HG02763 (cell line): ENCODE measurements at regions not wholly inside any gene's neighbourhood (a gene's known extent, or its start where the extent isn't known, plus 50 kb on each side); places are given as distances from the start of the nearest gene placed in this dataset.

Experiments
- ATAC-seq: cut with Tn5 transposase; IDR thresholded peaks from one replicate; pipeline ENCODE4 v1.9.1; 2021; ENCODE audit warnings: mild to moderate bottlenecking, moderate library complexity; ENCODE audit not compliant: unreplicated experiment

- no peak for ATAC-seq
Observed at GRCh38 chr4:167475951-167476350, 241.7 kb upstream of the SPOCK3 start.

DNA sequence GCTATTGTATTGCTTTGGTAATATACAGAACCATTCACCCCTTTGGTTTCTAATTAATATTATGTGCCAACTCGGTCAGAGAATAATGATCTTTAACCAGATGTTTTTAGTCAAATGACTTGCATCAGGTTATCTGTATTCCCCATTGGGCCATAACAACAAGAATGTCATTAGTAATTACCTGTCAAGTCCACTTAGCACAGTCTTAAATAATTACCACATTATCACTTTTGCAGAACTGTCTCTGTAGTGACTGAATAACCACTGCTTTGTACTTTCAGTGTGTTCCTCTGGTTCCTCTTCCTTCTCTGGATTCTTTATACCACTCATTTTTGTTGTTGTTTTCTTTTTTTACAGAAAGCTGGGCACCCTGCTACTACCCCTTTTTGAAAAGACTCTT lies 257.7 kb upstream of the SPOCK3 start:
- no peak for ATAC-seq

- ATAC-seq = no peak
Observed at GRCh38 chr4:167509551-167509950, 275.3 kb upstream of the SPOCK3 start.

- ATAC-seq = no peak
Observed at GRCh38 chr4:167524091-167524490, 289.8 kb upstream of the SPOCK3 start.

GRCh38 chr4:167537761-167538160 lies 303.5 kb upstream of the SPOCK3 start:
- no peak for ATAC-seq

GRCh38 chr4:167541286-167541685 lies 307.0 kb upstream of the SPOCK3 start:
- no peak for ATAC-seq

- ATAC-seq = no peak
Observed at GRCh38 chr4:167544391-167544790, 310.1 kb upstream of the SPOCK3 start.

- ATAC-seq = no peak
Observed at GRCh38 chr4:167550021-167550420, 315.7 kb upstream of the SPOCK3 start.

- ATAC-seq = peak; percentile 85
Observed at GRCh38 chr4:167555338-167556022, 321.2 kb upstream of the SPOCK3 start.

DNA sequence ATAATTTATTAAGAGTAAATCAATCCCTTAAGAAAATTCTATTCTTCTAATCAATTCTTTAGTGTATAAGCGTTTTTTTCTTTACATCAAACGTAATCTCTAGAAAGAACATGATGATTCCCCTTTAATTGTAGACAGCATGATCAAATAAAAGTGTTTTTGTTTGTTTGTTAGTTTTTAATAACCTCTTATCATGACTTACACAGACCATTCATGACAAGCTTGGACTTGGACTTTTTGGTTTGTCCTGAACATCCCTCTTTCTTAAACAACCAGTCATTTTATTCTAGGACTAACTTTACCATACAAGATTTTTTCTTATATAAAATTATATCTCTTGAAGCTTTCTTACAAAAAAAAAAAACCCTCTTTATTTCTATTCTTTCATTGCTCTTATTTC lies 344.6 kb upstream of the SPOCK3 start:
- no peak for ATAC-seq

- ATAC-seq = no peak
Observed at GRCh38 chr4:167581449-167581965, 347.2 kb upstream of the SPOCK3 start.

GRCh38 chr4:167587361-167587760 lies 353.1 kb upstream of the SPOCK3 start:
- no peak for ATAC-seq

DNA sequence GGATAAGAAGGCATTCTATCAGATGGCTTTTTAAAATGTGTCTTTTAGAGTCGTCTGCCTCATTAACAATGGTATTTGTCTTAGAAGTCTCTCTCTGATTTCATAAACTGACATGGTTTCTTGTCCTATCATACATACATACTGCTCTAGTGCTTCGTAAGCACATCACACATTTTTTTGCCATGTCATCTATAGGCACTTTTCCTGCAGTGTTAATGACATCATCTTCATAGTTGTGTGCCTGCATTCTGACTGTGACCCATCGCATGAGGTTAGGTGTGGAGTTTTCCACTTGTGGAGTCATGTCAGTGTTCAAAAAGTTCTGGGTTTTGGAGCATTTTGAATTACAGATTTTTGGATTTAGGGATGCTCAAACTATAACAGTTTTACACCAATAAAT lies 361.6 kb upstream of the SPOCK3 start:
- no peak for ATAC-seq

DNA sequence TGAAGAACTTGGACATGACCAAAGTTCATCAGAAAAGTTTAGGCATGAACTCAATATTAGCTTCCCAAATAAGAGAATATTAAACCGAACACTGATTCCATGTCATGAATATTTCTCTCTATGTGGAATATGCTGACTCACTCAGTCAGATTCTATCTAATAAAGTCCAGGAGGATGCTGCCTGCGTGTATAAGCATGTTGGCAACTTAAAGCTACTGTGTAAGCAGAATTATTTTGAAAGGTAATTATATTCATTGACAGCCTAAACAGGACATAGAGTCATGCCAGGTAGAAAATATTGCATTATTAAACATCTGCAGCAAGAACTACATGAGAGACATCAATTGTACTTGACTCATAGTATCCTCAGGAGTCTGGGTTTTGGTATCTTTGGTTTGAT lies 367.9 kb upstream of the SPOCK3 start:
- no peak for ATAC-seq

GRCh38 chr4:167606551-167606950 lies 372.3 kb upstream of the SPOCK3 start:
- no peak for ATAC-seq

GRCh38 chr4:167613381-167613780 lies 379.1 kb upstream of the SPOCK3 start:
- no peak for ATAC-seq

DNA sequence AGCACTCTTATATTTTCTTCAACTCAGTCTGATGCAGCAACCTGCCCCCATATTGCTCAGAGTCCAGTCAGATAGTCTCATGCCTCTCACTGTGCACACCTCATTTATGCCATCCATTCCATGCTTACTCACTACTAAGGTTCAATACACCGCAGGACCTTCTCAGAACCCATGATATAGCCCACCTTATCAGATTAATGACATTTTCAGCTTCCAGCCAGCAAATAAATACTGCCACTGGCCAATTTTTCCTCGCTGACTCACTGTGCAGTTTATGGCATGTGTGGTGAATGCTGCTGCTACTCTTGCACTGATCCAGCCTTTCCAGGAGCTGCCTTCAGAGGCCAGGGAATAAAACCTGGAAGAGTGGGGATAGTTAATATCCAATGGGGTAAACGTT lies 380.6 kb upstream of the SPOCK3 start:
- no peak for ATAC-seq

- no peak for ATAC-seq
Observed at GRCh38 chr4:167616476-167616875, 382.2 kb upstream of the SPOCK3 start.

GRCh38 chr4:167622481-167623240 lies 388.4 kb upstream of the SPOCK3 start:
- peak; percentile 96 for ATAC-seq

GRCh38 chr4:167623241-167623572 lies 388.9 kb upstream of the SPOCK3 start:
- ATAC-seq = no peak

- ATAC-seq = no peak
Observed at GRCh38 chr4:167629272-167629671, 395.0 kb upstream of the SPOCK3 start.

GRCh38 chr4:167642250-167642649 lies 408.0 kb upstream of the SPOCK3 start:
- no peak for ATAC-seq
